ENCODE measurements at regions not wholly inside any gene's neighbourhood (a gene's known extent, or its start where the extent isn't known, plus 50 kb on each side); places are given as distances from the start of the nearest gene placed in this dataset.

DNA sequence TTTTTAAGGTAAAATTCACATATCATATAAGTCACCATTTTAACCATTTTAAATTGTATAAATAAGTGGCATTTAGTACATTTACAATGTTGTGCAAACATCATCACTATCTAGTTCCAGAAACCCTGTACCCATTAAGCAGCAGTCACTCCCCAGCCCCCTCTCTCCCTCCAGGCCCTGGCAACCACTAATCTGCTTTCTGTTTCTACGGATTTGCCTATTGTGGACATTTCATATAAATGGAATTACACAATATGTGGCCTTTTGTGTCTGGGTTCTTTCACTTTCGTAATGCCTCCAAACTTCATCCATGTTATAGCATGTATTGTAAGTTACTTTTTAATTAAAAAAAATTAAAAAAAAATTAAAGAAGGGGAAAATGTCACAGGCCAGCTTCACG is 58.0 kb upstream of the RAB3GAP2 start:
- intact Hi-C loops (cut with DNase I), result no loop called here
- TF ChIP-seq, protein P1, sequence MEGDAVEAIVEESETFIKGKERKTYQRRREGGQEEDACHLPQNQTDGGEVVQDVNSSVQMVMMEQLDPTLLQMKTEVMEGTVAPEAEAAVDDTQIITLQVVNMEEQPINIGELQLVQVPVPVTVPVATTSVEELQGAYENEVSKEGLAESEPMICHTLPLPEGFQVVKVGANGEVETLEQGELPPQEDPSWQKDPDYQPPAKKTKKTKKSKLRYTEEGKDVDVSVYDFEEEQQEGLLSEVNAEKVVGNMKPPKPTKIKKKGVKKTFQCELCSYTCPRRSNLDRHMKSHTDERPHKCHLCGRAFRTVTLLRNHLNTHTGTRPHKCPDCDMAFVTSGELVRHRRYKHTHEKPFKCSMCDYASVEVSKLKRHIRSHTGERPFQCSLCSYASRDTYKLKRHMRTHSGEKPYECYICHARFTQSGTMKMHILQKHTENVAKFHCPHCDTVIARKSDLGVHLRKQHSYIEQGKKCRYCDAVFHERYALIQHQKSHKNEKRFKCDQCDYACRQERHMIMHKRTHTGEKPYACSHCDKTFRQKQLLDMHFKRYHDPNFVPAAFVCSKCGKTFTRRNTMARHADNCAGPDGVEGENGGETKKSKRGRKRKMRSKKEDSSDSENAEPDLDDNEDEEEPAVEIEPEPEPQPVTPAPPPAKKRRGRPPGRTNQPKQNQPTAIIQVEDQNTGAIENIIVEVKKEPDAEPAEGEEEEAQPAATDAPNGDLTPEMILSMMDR (IDR thresholded peaks at IDR 0.05), result no peak
- no peak for DNase-seq (ENCODE audit: low spot score in 2 of 2)
- H3K27me3 ChIP-seq, result no peaks in the 10 kb centered on the region
- no peak overlapping the region for H3K27ac ChIP-seq
- H3K4me1 ChIP-seq, result no peaks in the 10 kb centered on the region
- no peak overlapping the region for H3K4me3 ChIP-seq
- H3K9me3 ChIP-seq, result no peaks in the 10 kb centered on the region
- no peaks in the 10 kb centered on the region for H3K36me3 ChIP-seq

DNA sequence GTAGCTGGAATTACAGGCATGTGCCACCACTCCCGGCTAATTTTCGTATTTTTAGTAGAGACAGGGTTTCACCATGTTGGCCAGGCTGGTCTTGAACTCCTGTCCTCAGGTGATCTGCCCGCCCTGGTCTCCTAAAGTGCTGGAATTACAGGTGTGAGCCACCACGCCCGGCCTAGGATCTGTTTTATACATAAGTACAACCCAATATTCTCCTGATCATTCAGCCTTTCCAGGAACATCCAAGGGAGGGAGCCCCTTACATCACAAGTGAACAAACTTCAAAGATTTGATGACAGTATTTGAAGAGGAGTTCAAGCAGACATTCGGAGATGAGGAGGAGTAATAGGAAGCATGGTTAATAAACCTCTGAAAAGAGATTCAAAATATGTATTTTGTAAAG is 54.9 kb upstream of the RAB3GAP2 start:
- H3K4me1 ChIP-seq, result no peaks in the 10 kb centered on the region
- no peaks in the 10 kb centered on the region for H3K27me3 ChIP-seq
- no peaks in the 10 kb centered on the region for H3K9me3 ChIP-seq
- TF ChIP-seq, protein P1 (IDR thresholded peaks at IDR 0.05), result no peak
- intact Hi-C loops (cut with DNase I), result no loop called here
- no peak overlapping the region for H3K4me3 ChIP-seq
- H3K27ac ChIP-seq, result no peak overlapping the region
- DNase-seq (ENCODE audit: low spot score in 2 of 2), result no peak
- H3K36me3 ChIP-seq, result no peaks in the 10 kb centered on the region

DNA sequence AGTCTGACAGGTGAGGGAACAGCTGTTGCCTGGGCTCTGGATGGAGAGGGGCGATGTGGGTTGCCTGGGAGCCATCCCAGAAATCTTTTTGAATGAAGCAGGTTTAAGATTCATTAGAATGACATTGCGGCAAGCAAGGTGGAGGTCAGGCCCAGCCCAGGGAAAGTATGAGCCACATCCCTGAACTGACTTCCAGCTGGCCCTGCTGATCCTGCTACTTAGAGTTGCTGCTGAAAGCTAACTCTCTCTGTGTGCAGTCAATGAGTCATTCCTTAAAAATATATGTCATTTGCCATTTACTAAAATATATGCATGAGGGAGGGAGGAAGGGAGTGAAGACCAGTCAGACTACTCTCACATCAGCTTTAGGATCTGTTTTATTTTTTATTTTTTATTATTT is 54.3 kb upstream of the RAB3GAP2 start:
- Histone ChIP-seq H3K4me1 (no peaks in the 10 kb centered on the region), H3K9me3 (no peaks in the 10 kb centered on the region), H3K27me3 (no peaks in the 10 kb centered on the region), H3K27ac (no peak overlapping the region), H3K36me3 (no peaks in the 10 kb centered on the region), H3K4me3 (no peak overlapping the region)
- TF ChIP-seq, protein P1 (IDR thresholded peaks at IDR 0.05), result no peak
- intact Hi-C loops (cut with DNase I), result no loop called here
- no peak for DNase-seq (ENCODE audit: low spot score in 2 of 2)

DNA sequence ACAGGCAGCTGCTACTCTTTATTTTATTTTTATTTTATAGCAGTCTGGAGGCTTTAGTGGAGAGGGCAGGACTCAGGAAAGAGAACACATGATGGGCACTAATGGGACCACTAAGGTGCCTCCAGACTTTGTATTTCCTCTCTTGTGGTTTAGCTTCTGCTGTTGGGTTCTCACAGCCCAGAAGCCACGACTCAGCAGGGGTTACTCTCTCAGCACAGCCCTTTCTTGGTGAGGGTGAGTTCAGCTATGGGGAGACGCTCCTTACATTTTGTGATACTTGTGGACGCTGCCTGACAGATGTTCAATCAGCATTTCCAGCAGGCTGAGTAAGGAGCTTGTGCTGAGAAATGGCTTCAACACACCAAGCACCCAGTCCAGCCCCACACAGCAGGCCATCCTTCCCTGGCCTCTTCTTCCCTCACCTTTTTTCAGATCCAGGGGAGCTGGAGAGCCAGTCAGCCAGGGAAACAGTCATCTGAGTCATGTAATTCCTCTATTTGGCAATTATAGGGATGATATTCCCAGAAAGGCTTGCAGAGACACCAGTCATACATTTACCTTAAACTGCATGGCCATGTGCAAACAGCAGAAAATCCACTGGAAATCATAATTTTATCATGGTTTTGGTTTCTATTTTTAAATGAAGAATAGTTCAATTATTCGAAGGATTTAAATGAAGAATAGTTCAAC is 53.2 kb upstream of the RAB3GAP2 start:
- Histone ChIP-seq H3K4me3 (no peak overlapping the region), H3K27me3 (no peaks in the 10 kb centered on the region), H3K9me3 (no peaks in the 10 kb centered on the region), H3K36me3 (no peaks in the 10 kb centered on the region), H3K4me1 (no peaks in the 10 kb centered on the region), H3K27ac (no peak overlapping the region)
- TF ChIP-seq, protein P1 (IDR thresholded peaks at IDR 0.05), result no peak
- DNase-seq (ENCODE audit: low spot score in 2 of 2), result no peak
- intact Hi-C loops (cut with DNase I), result no loop called here

DNA sequence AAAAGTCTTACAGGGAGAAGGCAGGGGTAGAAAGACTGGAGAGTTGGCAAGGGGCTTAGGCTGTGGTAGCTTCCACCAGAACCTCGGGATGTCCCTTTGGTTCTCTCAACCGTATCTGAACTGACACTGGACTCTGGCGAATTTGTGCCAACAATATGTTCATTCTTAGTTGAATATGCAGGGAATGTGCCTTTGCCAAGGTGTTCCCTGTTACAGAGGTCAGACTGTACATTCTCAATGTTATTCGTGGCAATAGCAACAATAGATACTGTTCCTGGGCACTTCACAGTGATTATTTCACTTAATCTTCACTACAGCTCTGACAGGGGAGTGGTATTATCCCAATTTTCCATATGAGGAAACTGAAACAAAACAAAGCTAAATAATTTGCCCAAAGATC is 51.5 kb upstream of the RAB3GAP2 start:
- DNase-seq (ENCODE audit: low spot score in 2 of 2), result no peak
- intact Hi-C loops (cut with DNase I), result no loop called here

More for the DNA sequence above, 51.5 kb upstream of the RAB3GAP2 start:
- Histone ChIP-seq H3K9me3 (no peaks in the 10 kb centered on the region), H3K4me1 (no peaks in the 10 kb centered on the region), H3K36me3 (no peaks in the 10 kb centered on the region), H3K27me3 (no peaks in the 10 kb centered on the region), H3K4me3 (no peak overlapping the region), H3K27ac (no peak overlapping the region)
- TF ChIP-seq, protein P1 (IDR thresholded peaks at IDR 0.05), result no peak
